H4 (cell line): ENCODE measurements at regions not wholly inside any gene's neighbourhood (a gene's known extent, or its start where the extent isn't known, plus 50 kb on each side); places are given as distances from the start of the nearest gene placed in this dataset.

ENCODE experiments used
- DNase-seq: peaks from one replicate; pipeline ENCODE4 v3.0.0-alpha.2; 2015; ENCODE audit warnings: low spot score

DNA sequence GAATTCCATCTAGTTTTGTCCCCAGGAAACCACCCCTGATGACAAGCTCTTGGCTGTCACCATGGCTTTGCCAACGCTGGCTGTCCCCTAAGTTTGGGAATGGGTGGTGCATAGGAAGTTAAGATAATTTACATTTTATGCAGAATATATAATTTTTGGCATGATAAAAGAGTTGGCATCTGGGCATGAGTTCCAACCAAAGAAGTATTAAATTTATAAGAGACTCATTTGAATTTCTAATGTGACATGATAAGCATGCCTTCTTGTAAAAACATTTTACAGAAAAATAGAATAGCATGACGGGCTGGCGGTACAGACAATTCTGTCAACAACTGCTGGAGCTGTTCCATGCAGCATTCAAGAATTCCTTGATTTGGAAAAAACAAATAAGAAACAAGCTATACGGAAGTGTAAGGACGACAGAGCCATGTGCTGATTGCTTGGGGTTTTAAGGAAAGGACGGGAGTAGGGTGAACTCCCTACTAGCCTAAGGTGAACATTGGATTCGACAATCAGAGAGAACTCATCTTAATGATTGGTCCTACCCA is 106.8 kb upstream of the C1orf21 start:
- no peak for DNase-seq

- peak; percentile 79 for DNase-seq
Observed at GRCh38 chr1:184283999-184284398, 102.8 kb upstream of the C1orf21 start.

- DNase-seq, result no peak
Observed at GRCh38 chr1:184284900-184285299, 101.9 kb upstream of the C1orf21 start.

- DNase-seq, result no peak
Observed at GRCh38 chr1:184285401-184286087, 101.3 kb upstream of the C1orf21 start.

- DNase-seq, result peak; percentile 14
Observed at GRCh38 chr1:184287001-184287400, 99.8 kb upstream of the C1orf21 start.

DNA sequence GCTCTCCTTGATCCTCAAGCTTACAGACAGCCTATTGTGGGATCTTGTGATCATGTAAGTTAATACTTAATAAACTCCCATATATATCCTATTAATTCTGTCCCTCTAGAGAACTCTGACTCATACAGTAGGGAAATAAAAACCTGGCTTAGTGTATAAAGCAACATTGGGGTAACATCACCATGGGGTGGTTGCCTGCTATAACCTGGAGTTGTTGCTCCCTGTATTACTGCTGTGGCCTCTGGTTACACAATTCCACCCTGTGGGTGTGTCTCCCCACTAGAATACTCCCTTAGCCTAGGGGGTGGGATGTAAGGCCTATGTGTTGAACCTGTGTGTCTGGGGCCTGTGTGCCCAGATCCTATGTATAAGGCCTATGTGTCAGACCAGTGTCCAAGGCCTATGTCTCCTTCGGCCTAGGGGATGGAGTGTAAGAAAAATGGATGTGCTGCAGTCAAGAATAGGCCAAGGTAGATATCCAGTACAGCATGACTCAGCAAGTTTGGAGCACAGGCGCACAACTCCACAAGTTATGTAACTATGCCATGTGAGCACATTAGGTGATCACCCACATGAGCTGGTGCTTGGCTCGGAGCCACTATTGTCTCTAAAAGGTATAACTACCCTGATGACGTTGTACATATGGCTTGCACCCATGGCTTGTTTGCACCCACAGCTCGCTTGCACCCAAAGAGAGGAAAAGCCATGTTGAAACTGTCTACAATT is 96.8 kb upstream of the C1orf21 start:
- DNase-seq, result peak; percentile 29

GRCh38 chr1:184291701-184292100 is 95.1 kb upstream of the C1orf21 start:
- no peak for DNase-seq

DNA sequence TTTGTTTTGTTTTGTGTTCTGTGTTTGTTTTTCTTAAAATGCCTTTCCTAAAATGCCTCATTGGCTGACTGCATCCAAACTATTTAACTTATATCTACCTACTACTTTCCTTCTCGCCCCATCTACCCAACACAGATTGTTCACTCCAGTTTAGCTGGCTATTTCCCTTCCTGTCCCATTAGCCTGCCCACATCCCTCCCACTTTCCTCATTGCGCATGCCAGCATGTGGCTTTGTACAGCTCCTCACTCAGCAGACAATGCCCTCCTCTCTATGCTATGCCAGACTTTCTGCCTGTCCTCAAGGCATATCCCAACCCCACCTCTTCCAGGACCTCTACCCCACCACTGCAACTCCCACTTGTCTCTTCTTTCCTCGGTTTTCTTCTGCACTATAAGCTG is 94.7 kb upstream of the C1orf21 start:
- no peak for DNase-seq

DNA sequence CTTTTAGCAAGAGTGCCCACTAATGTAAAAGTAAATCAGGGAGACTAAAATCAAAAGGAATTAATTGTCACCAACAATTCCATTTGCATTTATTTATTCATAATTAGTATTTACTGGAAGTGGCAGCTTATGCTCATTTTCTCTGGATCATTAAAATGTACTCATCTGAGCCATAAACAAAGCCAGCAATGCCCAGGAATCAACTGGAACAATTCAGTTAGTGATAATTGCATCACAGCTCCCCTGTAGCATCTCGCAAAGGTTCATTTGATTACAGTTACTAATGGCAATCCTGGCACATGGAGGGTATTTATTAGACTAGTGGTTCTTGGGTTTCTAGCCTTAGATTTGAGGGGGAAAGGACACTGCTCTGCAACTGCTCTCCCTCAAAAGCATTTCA is 92.7 kb upstream of the C1orf21 start:
- no peak for DNase-seq

- peak; percentile 67 for DNase-seq
Observed at GRCh38 chr1:184296466-184297243, 90.2 kb upstream of the C1orf21 start.

GRCh38 chr1:184297244-184297750 is 89.5 kb upstream of the C1orf21 start:
- no peak for DNase-seq

- DNase-seq, result no peak
Observed at GRCh38 chr1:184298440-184299405, 88.1 kb upstream of the C1orf21 start.

DNA sequence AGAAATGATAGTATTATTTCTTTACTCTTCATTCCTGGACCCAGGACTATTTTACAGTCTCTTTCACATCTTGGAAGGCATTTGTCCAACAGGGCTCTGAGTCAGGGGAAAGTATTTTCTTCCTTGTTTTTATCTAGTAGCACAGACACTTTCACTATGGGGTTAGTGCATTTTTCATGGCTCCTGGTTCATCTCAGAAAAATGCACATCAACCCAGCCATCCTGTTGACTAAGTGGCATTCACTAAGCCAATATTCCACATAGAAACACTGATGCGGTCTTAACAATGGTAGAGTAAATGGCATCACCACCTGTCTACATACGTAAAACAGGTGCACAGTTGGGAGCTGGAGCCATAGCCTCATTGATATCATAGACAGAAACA is 87.4 kb upstream of the C1orf21 start:
- DNase-seq, result no peak

- DNase-seq, result no peak
Observed at GRCh38 chr1:184299796-184300195, 87.0 kb upstream of the C1orf21 start.

DNA sequence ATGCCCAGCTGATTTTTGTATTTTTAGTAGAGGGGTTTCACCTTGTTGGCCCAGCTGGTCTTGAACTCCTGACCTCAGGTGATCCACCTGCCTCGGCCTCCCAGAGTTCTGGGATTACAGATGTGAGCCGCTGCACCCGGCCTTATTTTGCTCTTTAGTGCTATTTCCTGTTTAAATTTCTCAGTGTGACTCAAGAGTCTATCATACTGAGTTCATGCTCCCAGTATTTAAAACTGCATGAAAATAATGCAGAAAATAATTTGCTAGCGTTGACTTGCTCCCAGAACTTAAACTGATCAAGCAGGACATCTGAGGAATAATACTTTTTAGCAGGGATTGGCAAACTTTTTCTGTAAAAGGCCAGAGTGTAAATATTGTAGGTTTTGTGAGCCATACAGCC is 86.4 kb upstream of the C1orf21 start:
- DNase-seq, result no peak

DNA sequence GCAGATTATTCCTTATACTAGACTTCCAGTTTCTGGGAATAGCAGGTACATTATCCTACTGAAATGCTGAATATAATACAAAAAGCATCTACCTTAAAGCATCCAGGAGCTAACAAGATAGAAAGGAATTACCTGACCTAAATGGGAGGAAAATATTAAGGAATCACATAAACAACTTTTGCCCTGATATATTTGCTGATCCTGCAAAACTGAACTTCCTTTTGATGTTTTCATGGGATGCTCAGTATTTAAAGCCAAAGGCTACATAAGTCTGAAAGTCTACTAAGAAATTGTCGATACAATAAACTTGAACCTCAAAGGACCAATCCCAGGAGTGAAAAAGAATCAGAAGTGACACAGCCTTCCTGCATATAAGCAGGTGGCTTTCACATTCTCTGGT is 85.6 kb upstream of the C1orf21 start:
- no peak for DNase-seq

DNA sequence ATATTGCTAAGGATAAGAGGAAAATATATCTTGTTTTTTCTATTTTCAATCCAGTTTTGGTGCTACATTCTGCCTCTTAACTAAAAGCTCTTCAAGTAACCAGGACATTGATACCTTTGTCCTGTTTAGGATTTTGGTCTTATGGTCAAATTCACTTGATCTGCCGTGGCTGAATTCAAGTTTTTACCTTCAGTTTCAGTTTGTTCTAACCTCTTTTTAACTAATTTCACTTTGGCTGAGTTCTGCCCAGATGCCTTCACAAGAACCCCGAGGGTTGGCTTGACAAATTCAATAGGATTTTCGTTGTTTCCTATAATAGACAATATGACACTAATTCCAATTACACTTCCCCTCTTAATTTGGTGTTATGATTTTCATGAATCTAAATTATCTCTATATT is 84.5 kb upstream of the C1orf21 start:
- DNase-seq, result no peak

DNA sequence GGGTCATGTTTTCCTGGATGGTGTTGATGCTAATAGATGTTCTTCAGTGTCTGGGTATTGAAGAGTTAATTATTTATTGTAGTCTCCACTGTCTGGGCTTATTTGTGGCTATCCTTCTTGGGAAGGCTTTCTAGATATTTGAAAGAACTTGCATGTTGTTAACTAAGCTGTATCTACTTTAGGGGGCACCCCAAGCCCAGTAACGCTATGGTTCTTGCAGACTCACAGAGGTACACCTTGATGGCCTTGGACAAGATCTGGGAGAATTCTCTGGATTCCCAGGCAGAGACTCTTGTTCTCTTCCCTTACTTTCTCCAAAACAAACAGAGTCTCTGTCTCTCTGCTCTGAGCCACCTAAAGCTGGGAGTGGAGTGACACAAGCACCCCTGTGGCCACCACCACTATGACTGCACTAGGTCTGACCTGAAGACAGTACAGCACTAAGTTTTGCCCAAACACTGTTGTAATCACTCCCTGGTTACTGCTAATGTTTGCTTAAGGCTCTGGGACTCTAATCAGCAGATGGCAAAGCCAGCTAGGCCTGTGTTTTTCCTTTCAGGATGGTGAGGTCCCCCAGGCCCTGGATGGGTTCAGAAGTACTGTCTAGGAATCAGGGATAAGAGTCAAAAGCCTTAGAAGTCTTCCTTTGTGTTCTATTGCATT is 76.5 kb upstream of the C1orf21 start:
- DNase-seq, result no peak

DNA sequence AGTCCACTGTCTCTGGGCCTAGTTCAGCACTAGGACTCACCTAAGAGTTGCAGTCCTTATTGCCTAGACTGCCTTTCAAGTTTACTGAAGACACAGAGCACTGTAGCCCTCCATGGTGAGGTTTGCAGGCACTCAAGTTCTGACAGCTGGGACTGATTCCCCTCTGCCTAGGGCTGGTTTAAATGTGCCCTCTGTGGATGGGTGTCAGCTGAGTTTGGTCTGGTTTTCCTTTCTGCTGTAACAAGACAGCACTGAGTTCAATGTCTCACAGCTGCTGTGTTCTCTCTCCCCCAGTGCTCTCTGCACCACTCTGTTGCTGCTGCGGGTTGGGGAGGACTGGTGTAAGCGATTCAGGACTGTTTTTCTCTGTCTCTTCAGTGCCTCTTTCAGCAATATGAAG is 75.2 kb upstream of the C1orf21 start:
- DNase-seq, result no peak

- DNase-seq, result no peak
Observed at GRCh38 chr1:184315254-184315653, 71.6 kb upstream of the C1orf21 start.

DNA sequence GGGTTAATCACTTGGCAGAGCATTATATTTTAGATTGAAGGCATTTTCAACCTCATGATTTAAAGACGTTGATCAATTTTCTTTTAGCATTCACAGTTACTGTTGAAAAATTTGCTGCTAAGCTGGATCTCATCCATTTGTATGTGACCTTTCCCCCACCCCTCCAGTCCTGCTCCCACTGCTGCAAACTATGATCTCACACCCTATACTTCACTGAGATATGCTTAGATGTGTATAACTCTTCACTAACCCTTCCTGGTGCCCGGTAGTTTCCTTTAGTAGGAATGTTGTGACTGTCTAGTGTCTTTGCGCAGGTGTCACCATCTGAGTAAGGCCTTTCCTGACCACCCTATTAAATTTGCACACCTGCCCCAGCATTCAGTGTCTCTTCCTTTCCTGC is 67.0 kb upstream of the C1orf21 start:
- no peak for DNase-seq
